ENCODE measurements at regions not wholly inside any gene's neighbourhood (a gene's known extent, or its start where the extent isn't known, plus 50 kb on each side); places are given as distances from the start of the nearest gene placed in this dataset.
A peak's percentile ranks its signal among the peaks of the same experiment; 100 is the strongest.
"Not testable (repeated sequence)": the region's sequence is repeated elsewhere in the genome, so short reads cannot be mapped to it uniquely, and the experiment has no call there.

DNA sequence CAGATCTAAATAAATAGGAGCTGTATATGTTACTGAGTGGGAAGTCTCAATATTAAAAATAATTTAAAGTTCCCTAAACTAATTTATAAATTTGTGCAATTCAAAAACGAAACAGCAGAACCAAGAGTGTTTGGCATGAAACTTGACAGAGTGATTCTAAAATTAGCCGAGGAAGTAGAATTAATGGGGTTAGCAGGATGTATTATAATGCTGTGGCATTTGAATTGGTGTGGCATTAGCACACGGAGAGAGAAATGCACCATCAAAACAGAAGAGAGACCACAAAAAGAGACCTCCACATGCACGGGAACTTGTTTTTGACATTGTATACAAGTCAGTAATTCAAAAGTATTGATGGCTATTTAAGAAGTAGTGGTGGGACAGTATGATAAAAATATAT lies 366.0 kb upstream of the RGS6 start:
- H3K27ac Mint-ChIP-seq (ENCODE audit: unreplicated experiment), result no peak overlapping the region
- H3K4me3 ChIP-seq (ENCODE audit: insufficient read depth, low read depth, low read length), result no peak overlapping the region
- TF ChIP-seq, protein P1, sequence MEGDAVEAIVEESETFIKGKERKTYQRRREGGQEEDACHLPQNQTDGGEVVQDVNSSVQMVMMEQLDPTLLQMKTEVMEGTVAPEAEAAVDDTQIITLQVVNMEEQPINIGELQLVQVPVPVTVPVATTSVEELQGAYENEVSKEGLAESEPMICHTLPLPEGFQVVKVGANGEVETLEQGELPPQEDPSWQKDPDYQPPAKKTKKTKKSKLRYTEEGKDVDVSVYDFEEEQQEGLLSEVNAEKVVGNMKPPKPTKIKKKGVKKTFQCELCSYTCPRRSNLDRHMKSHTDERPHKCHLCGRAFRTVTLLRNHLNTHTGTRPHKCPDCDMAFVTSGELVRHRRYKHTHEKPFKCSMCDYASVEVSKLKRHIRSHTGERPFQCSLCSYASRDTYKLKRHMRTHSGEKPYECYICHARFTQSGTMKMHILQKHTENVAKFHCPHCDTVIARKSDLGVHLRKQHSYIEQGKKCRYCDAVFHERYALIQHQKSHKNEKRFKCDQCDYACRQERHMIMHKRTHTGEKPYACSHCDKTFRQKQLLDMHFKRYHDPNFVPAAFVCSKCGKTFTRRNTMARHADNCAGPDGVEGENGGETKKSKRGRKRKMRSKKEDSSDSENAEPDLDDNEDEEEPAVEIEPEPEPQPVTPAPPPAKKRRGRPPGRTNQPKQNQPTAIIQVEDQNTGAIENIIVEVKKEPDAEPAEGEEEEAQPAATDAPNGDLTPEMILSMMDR (IDR thresholded peaks at IDR 0.05; ENCODE audit: insufficient read depth, low read depth, low read length), result no peak
- TF ChIP-seq EZH2 (IDR thresholded peaks at IDR 0.05; ENCODE audit: insufficient read depth, low read length), result no peak
- FAIRE-seq (no peak), DNase-seq (ENCODE audit: low read depth) (no peak)
- H3K9me3 ChIP-seq (ENCODE audit: insufficient read depth, low read depth, low read length), result no peaks in the 10 kb centered on the region
- H3K4me2 ChIP-seq (ENCODE audit: low read length), result no peak overlapping the region
- H3K4me1 ChIP-seq (ENCODE audit: insufficient read depth, low read length), result no peaks in the 10 kb centered on the region
- no peak overlapping the region for H3K27ac ChIP-seq (ENCODE audit: low read depth, low read length)
- peaks cover 3% of the 10 kb centered on the region for H3K4me1 Mint-ChIP-seq (ENCODE audit: low read depth, unreplicated experiment)
- H4K20me1 ChIP-seq (ENCODE audit: insufficient read depth, low read length), result no peaks in the 10 kb centered on the region
- no peaks in the 10 kb centered on the region for H3K79me2 ChIP-seq (ENCODE audit: insufficient read depth, low read length)
- H3K27me3 Mint-ChIP-seq (ENCODE audit: low read depth, unreplicated experiment), result no peaks in the 10 kb centered on the region
- no peak overlapping the region for H2AFZ ChIP-seq (ENCODE audit: low read depth, low read length)
- no peaks in the 10 kb centered on the region for H3K36me3 ChIP-seq (ENCODE audit: insufficient read depth, low read length)
- H3K9ac ChIP-seq (ENCODE audit: low read length), result no peak overlapping the region
- H3K9me3 Mint-ChIP-seq (ENCODE audit: unreplicated experiment), result no peaks in the 10 kb centered on the region
- H3K36me3 Mint-ChIP-seq (ENCODE audit: low read depth, unreplicated experiment), result no peaks in the 10 kb centered on the region
- H3K4me3 Mint-ChIP-seq (ENCODE audit: unreplicated experiment), result no peak overlapping the region
- H3K27me3 ChIP-seq (ENCODE audit: insufficient read depth, low read length), result no peaks in the 10 kb centered on the region

DNA sequence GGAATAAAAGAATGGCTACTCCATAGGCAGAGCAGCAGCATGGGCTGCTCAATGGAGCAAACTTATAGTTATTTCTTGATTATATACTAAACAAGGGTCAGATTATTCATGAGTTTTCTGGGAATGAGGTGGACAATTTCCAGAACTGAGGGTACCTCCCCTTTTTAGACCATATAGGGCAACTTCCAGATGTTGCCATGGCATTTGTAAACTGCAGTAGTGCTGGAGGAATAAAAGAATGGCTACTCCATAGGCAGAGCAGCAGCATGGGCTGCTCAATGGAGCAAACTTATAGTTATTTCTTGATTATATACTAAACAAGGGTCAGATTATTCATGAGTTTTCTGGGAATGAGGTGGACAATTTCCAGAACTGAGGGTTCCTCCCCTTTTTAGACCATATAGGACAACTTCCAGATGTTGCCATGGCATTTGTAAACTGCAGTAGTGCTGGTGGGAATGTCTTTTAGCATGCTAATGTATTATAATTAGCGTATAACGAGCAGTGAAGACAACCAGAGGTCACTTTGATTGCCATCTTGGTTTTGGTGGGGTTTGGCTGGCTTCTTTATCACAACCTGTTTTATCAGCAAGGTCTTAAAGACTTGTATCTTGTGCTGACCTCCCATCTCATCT lies 364.6 kb upstream of the RGS6 start:
- not testable (repeated sequence) for H3K4me1 ChIP-seq (ENCODE audit: insufficient read depth, low read length); H4K20me1 ChIP-seq (ENCODE audit: insufficient read depth, low read length); H3K27ac Mint-ChIP-seq (ENCODE audit: unreplicated experiment); H3K79me2 ChIP-seq (ENCODE audit: insufficient read depth, low read length); H3K9ac ChIP-seq (ENCODE audit: low read length); H3K9me3 ChIP-seq (ENCODE audit: insufficient read depth, low read depth, low read length); H3K27me3 ChIP-seq (ENCODE audit: insufficient read depth, low read length); H3K4me1 Mint-ChIP-seq (ENCODE audit: low read depth, unreplicated experiment); H3K4me3 Mint-ChIP-seq (ENCODE audit: unreplicated experiment); H3K36me3 Mint-ChIP-seq (ENCODE audit: low read depth, unreplicated experiment); H3K4me3 ChIP-seq (ENCODE audit: insufficient read depth, low read depth, low read length); H3K36me3 ChIP-seq (ENCODE audit: insufficient read depth, low read length); H3K27ac ChIP-seq (ENCODE audit: low read depth, low read length); H3K9me3 Mint-ChIP-seq (ENCODE audit: unreplicated experiment); H3K27me3 Mint-ChIP-seq (ENCODE audit: low read depth, unreplicated experiment); FAIRE-seq; H2AFZ ChIP-seq (ENCODE audit: low read depth, low read length); DNase-seq (ENCODE audit: low read depth); H3K4me2 ChIP-seq (ENCODE audit: low read length)

DNA sequence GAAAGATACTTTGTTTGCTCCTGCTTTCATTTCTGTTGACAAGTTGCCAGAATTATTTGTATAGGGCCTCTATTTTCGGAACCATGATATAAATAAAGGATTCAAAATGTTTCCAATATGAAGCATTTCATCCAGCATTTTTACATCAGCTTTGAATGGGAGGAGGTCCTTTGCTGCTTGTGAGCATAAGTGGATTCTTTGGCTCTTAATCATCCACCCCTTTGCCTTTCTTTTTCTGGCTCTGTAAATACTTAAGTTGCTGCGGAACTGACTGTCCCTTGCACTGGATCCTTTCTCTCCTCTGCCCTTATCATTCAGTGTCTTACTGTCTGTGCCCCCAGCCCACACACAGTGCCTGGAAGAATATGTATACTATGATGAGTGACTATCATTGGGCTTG lies 357.3 kb upstream of the RGS6 start:
- Mint-ChIP-seq H3K27ac (ENCODE audit: unreplicated experiment) (peak overlapping the region; percentile 63), H3K27me3 (ENCODE audit: low read depth, unreplicated experiment) (no peaks in the 10 kb centered on the region), H3K4me3 (ENCODE audit: unreplicated experiment) (no peak overlapping the region), H3K4me1 (ENCODE audit: low read depth, unreplicated experiment) (peaks cover 27% of the 10 kb centered on the region), H3K36me3 (ENCODE audit: low read depth, unreplicated experiment) (no peaks in the 10 kb centered on the region), H3K9me3 (ENCODE audit: unreplicated experiment) (no peaks in the 10 kb centered on the region)
- Histone ChIP-seq H3K4me3 (ENCODE audit: insufficient read depth, low read depth, low read length) (no peak overlapping the region), H3K27me3 (ENCODE audit: insufficient read depth, low read length) (no peaks in the 10 kb centered on the region), H3K4me1 (ENCODE audit: insufficient read depth, low read length) (peaks cover 12% of the 10 kb centered on the region), H2AFZ (ENCODE audit: low read depth, low read length) (no peak overlapping the region), H3K79me2 (ENCODE audit: insufficient read depth, low read length) (no peaks in the 10 kb centered on the region), H4K20me1 (ENCODE audit: insufficient read depth, low read length) (no peaks in the 10 kb centered on the region), H3K9ac (ENCODE audit: low read length) (no peak overlapping the region), H3K9me3 (ENCODE audit: insufficient read depth, low read depth, low read length) (no peaks in the 10 kb centered on the region), H3K36me3 (ENCODE audit: insufficient read depth, low read length) (no peaks in the 10 kb centered on the region), H3K4me2 (ENCODE audit: low read length) (peak overlapping the region; percentile 49), H3K27ac (ENCODE audit: low read depth, low read length) (peak overlapping the region; percentile 34)
- TF ChIP-seq, protein P1 (IDR thresholded peaks at IDR 0.05; ENCODE audit: insufficient read depth, low read depth, low read length), result no peak
- TF ChIP-seq EZH2 (IDR thresholded peaks at IDR 0.05; ENCODE audit: insufficient read depth, low read length), result no peak
- DNase-seq (ENCODE audit: low read depth) (peak; percentile 92), FAIRE-seq (peak; percentile 81)
